Amniotic epithelial cell (primary cell): ENCODE measurements at regions not wholly inside any gene's neighbourhood (a gene's known extent, or its start where the extent isn't known, plus 50 kb on each side); places are given as distances from the start of the nearest gene placed in this dataset.

ENCODE experiments used
- DNase-seq: peaks from one replicate; pipeline ENCODE4 v3.0.0-alpha.2; 2010; ENCODE audit warnings: low read depth

- peak; percentile 77 for DNase-seq
These were observed 92.8 kb upstream of the FLRT2 start for GRCh38 chr14:85437148-85437547.

GRCh38 chr14:85438001-85438400 is 91.9 kb upstream of the FLRT2 start:
- DNase-seq, result no peak

GRCh38 chr14:85438481-85438942 is 91.4 kb upstream of the FLRT2 start:
- no peak for DNase-seq

- peak; percentile 41 for DNase-seq
These were observed 90.1 kb upstream of the FLRT2 start for GRCh38 chr14:85439696-85440328.

GRCh38 chr14:85441909-85442643 is 87.9 kb upstream of the FLRT2 start:
- no peak for DNase-seq

- no peak for DNase-seq
These were observed 86.9 kb upstream of the FLRT2 start for GRCh38 chr14:85442996-85443395.

GRCh38 chr14:85444635-85445034 is 85.3 kb upstream of the FLRT2 start:
- DNase-seq, result peak; percentile 87

- DNase-seq, result no peak
These were observed 84.7 kb upstream of the FLRT2 start for GRCh38 chr14:85445151-85445795.

GRCh38 chr14:85447883-85448282 is 82.1 kb upstream of the FLRT2 start:
- DNase-seq, result no peak

GRCh38 chr14:85451421-85451820 is 78.5 kb upstream of the FLRT2 start:
- no peak for DNase-seq

DNA sequence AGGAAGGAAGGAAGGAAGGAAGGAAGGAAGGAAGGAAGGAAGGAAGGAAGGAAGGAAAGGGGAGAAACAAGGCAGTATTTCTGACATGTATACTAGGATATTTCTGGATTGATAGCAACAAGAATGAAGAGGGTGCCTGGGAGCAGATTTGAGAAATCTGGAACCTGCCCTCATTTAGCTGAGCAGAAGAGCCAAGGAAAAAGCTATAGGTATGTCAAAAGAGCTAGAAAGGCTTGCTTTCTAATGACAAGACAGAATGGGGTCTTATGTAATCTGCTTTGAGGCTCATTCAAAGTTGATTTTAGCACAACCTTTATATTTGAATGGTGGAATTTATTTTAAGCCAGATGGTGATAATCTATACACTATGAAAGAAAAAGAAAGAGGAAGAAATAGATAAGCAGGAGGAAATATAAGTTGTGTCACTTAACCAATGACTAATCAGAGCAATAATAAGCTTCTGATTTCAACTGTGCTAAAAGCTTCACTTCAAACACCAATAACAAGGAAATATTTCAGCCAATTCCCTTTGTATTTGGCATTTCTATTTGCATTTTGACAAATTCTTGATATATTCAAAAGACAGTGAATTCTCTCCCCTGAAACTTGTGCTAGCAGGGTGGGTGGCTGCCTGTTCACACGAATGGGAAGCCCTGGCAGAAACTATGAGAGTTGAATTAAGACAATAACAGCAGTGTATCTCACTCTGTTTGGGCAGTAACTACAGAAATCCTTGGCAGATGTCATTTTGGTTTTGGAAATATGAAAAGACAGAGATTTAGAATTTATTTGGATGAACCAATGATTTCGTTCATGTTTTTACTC is 76.3 kb upstream of the FLRT2 start:
- no peak for DNase-seq

- no peak for DNase-seq
These were observed 75.6 kb upstream of the FLRT2 start for GRCh38 chr14:85454226-85454813.

DNA sequence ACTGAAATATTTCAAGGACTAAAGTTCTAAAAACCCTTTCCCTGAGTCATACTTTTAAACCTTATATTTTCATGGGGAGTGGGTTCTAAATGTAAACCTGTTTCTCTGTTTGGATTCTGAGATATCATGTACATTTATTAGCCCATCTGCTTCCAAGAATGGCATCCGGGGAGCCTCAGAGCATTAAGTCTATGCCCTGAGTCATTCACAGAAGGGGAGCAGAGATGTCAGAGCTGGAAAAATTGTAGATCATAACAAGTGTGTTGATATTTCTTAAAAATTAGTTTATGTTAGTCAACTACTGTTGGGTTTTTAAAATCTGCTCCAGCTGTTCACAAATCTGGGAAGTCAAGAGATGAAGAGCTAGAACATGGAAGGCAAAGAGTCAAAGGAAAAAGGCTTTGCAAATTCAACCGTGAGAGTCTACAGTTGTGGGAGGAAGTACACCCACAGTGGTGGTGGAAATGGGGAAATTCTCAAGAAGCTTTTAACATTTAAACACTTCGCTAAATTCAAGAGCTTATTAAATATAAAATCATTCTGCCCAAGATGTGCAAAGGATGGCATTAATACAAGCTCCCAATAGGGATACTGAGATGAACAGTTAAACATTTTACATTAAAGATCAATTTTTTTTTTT is 70.5 kb upstream of the FLRT2 start:
- DNase-seq, result peak; percentile 35

- no peak for DNase-seq
These were observed 68.4 kb upstream of the FLRT2 start for GRCh38 chr14:85461432-85462133.

- DNase-seq, result no peak
These were observed 66.4 kb upstream of the FLRT2 start for GRCh38 chr14:85463512-85463911.

DNA sequence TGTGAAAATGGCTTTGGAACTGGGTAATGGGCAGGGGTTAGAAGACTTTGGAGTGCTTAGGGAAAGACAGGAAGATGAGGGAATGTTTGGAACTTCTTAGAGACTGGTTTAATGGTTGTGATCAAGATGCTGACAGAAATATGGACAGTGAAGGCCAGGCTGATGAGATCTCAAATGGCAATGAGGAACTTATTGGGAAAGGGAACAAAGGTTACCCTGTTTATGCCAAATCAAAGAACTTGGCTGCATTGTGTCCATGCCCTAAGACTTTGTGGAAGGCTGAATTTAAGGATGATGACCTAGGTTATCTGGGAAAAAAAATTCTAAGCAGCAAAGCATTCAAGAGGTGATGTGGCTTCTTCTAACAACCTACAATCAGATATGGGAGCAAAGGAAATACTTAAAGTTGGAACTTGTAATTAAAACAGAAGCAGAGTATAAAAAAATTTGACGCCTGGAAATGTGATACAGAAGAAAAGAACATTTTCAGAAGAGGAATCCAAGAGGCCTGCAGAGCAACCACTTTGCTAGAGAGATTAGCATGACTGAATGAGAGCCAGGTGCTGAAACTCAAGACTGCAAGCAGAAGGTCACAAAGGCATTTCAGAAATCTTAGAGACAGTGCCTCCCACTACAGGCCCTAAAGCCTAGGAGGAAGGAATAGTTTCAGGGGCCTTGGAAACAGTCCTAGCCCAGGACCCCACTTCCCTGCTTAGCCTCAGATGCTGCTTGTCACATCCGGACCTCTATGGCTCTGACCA is 65.6 kb upstream of the FLRT2 start:
- no peak for DNase-seq

DNA sequence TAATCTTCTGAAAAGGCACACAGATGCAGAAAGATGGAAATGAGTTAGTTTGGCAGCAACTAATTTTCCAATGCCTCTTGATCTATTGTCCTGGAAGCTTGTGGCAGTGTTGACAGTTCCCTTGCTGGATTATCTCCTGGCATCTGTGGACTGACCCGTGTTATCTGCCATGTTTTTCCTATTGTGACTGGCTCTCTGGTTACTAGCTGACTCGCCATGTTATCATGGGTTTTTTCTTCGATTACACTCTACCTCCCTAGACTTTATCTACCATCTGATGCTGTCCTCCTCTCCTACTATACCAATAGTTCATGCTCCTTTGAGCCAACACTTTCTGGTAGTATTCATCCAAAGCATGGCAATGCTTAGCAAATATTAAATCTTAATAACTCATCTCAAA is 63.3 kb upstream of the FLRT2 start:
- no peak for DNase-seq

DNA sequence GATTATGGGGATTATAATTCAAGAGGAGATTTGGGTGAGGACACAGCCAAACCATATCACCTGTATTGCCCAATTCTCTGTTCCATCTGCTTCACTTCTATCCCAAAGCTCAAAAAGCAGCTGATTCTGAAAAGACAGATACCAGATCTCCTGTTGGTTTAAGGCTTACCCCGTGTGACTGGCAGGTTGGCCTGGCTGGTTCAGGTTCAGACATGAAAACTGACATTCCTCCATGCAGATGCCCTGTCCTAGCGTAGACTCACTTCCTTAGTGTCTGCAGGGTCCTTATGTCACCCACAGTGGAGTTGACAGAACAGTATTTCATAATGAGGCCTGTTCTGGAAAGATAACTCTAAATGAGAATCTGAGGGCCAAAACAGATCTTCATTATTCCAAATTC is 61.1 kb upstream of the FLRT2 start:
- DNase-seq, result no peak

- DNase-seq, result peak; percentile 64
These were observed 58.8 kb upstream of the FLRT2 start for GRCh38 chr14:85471156-85471555.

GRCh38 chr14:85471744-85472143 is 58.2 kb upstream of the FLRT2 start:
- DNase-seq, result peak; percentile 88
